Coronary artery (tissue), 2 donors: ENCODE measurements at regions not wholly inside any gene's neighbourhood (a gene's known extent, or its start where the extent isn't known, plus 50 kb on each side); places are given as distances from the start of the nearest gene placed in this dataset.

ENCODE experiments used
- DNase-seq: peaks from one replicate; pipeline ENCODE4 v3.0.0-alpha.2; 2017; ENCODE audit warnings: low spot score
- H3K27ac ChIP-seq, 2 donors: fragments of 200-600 bp; sonication (generic); one replicate each; pipeline ENCODE4 v1.5.1; 2016 to 2019
- H3K4me3 ChIP-seq: fragments of 200-600 bp; sonication (generic); 2 replicates; pipeline ENCODE4 v1.5.1; 2016; ENCODE audit warnings: mild to moderate bottlenecking, moderate library complexity
- TF ChIP-seq, protein P1 (sequence below): fragments of 200-600 bp; sonication (generic); IDR thresholded peaks from one replicate; pipeline ENCODE4 v1.5.1; 2019; ENCODE audit warnings: antibody characterized with exemption

DNA sequence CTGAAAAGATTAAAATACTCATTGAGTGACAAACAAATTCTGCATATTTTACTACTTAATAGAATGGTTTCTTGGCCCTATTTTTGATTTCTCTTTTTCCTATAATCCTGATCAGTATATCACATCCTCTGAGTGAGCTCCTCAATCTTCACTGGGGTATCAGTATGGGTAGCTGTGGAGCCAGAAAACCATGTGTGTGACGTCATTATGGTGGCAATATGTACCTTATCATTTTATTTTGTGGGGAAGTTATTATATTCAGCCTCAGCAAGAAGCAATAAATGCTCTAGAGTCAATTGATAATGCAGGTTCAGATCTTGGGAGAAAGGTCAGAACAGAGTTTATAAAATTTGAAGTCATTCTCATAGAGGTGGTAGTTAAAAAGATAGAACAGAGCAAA lies 1135.7 kb upstream of the CADM2 start:
- no peak overlapping the region for H3K27ac ChIP-seq
- TF ChIP-seq, protein P1, sequence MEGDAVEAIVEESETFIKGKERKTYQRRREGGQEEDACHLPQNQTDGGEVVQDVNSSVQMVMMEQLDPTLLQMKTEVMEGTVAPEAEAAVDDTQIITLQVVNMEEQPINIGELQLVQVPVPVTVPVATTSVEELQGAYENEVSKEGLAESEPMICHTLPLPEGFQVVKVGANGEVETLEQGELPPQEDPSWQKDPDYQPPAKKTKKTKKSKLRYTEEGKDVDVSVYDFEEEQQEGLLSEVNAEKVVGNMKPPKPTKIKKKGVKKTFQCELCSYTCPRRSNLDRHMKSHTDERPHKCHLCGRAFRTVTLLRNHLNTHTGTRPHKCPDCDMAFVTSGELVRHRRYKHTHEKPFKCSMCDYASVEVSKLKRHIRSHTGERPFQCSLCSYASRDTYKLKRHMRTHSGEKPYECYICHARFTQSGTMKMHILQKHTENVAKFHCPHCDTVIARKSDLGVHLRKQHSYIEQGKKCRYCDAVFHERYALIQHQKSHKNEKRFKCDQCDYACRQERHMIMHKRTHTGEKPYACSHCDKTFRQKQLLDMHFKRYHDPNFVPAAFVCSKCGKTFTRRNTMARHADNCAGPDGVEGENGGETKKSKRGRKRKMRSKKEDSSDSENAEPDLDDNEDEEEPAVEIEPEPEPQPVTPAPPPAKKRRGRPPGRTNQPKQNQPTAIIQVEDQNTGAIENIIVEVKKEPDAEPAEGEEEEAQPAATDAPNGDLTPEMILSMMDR: no peak
- DNase-seq: no peak
- H3K4me3 ChIP-seq: no peak overlapping the region

DNA sequence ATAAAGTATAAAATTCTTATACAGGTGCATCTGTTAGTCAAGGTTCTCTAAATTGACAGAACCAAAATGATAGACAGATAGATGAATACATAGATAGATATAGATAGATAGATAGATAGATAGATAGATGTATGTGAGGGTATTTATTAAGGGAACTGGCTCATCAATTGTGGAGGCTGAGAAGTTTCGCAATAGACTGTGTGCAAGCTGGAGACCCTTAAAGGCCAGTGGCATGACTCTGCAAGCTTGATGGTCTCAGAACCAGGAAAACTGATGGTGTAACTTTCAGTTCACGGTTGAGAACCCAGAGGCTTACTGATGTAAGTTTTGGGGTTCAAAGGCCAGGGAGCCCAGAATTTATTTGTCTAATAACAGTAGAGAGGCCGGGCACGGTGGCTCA lies 1123.7 kb upstream of the CADM2 start:
- TF ChIP-seq, protein P1: no peak
- DNase-seq: no peak
- Histone ChIP-seq H3K4me3 (no peak overlapping the region), H3K27ac (no peak overlapping the region)

DNA sequence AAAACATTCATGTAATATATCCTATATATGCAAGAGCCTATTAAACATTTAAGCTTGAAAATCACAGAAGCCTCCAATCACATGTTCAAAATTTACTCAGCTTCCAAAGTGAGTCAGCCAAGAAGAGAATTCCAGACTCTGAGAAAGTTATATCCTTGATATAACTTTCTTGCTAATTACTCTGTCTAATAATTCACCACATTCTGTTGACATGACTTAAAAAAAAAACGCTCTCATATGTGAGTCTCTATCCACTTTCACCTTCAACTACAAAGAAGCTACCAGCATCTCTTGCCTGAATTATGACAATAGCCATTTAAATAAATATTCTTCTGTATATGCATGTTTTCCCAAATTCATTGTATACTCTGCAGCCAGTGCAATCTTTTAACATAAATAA lies 1116.3 kb upstream of the CADM2 start:
- TF ChIP-seq, protein P1: no peak
- DNase-seq: no peak
- Histone ChIP-seq H3K4me3 (no peak overlapping the region), H3K27ac (no peak overlapping the region)

DNA sequence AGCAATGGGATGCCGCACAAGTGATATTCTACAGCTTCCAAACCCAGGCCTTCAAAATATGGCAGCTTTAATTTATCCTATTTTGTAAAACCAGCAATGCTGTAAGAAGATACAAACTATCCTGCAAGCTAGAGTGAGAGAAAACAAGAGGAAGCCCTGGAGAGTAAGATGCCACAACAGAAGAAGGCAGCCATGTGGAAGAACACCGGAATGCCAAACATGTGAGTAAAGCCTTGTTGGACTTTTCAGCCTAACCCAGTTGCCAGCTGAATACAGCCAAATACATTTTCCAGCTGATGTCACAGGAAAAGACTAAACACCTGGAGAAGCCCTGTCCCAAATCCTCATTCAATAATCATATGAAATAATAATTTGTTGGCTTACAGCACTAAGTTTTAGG lies 1115.1 kb upstream of the CADM2 start:
- Histone ChIP-seq H3K27ac (no peak overlapping the region), H3K4me3 (no peak overlapping the region)
- TF ChIP-seq, protein P1: no peak
- no peak for DNase-seq

DNA sequence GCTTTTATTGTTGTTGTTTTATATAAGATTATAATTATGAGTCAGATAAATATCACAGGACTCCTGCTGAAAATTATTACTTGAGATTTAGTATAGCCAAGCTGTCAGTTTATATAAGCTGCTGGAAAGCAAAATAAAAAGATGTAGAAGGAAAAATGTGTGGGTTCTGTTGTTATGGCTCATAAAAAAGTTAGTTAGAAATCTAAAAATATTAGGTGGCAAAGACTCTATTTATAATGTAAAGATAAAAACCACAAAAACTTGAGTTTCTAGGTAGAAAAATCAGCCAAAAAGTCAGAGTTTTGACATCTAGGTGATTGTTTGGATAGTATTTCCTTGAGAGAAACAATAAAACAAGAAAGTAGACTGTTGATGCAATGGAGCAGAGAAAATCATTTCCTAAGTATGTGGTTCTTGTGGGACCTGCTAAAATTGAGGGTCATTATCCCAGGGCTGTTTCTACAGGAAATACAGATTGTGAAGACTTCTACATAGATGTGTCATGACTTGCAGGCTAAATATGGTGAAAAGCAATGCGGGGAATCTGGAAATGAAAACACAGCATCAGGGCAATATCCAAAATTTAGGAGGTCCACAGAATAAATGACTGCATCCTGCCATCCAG lies 1109.6 kb upstream of the CADM2 start:
- H3K27ac ChIP-seq: no peak overlapping the region
- DNase-seq: no peak
- TF ChIP-seq, protein P1: no peak
- H3K4me3 ChIP-seq: no peak overlapping the region

DNA sequence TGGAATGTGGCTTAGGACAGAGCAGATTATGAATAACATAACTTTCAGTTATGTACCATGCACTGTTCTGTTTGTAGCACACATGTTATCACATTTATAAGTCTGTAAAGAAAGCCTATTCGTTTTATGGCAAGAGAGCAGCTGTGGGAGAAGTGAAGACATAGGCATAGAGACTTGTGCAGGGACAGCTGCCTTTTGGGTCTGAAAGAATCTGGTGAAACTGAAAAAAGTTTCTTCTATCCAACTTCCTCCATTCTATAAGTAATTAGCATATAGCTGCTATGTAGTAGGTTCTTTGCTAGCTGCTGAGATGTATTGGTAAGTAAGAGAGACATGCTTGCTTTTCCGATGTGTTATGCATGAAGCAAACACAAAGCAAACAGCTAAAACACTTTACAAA lies 1095.4 kb upstream of the CADM2 start:
- DNase-seq: no peak

More for the DNA sequence above, 1095.4 kb upstream of the CADM2 start:
- no peak overlapping the region for H3K4me3 ChIP-seq
- no peak overlapping the region for H3K27ac ChIP-seq
- TF ChIP-seq, protein P1: no peak
